HK-2 (cell line): ENCODE measurements at regions not wholly inside any gene's neighbourhood (a gene's known extent, or its start where the extent isn't known, plus 50 kb on each side); places are given as distances from the start of the nearest gene placed in this dataset.
"Not testable (repeated sequence)": the region's sequence is repeated elsewhere in the genome, so short reads cannot be mapped to it uniquely, and the experiment has no call there.

Experiments used
- DNase-seq: peaks from one replicate; pipeline ENCODE4 v3.0.0-alpha.2; 2018; ENCODE audit not compliant: unreplicated experiment

GRCh38 chr10:113470372-113471240 is 82.2 kb upstream of the HABP2 start:
- DNase-seq: no peak

DNA sequence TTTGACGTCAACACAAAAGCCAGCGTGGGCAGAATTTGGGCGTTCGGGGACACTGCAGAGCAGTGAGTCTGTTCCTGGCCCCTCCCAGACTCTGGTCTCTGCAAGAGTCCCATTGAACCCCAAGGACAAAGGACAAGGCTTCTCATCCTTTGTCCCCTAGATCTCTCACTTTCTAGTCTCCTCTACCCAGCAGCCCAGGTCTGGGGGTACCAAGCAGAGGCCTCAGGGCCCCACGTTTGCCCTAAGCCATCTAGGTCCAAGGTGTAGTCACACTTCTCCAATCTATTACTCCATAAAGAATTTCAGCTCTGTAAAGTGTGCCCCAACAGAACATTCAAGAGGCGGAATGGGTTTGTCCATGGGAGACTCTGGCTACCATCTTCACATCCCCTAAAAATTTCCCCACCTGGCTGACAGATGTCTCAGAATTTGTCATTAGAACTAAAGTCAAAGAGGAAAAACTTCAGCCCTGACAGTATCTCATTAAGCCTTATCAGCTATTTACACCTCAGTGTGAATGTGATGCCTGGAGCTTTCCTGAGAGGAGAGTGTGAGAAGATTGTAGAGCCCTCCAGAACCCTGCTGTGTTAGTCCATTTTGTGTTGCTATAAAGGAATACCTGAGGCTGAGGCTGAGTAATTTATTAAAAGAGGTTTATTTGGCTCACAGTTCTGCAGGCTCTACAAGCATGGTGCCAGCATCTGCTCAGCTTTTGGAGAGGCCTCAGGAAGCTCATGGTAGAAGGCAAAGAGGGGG is 81.4 kb upstream of the HABP2 start:
- DNase-seq: no peak

DNA sequence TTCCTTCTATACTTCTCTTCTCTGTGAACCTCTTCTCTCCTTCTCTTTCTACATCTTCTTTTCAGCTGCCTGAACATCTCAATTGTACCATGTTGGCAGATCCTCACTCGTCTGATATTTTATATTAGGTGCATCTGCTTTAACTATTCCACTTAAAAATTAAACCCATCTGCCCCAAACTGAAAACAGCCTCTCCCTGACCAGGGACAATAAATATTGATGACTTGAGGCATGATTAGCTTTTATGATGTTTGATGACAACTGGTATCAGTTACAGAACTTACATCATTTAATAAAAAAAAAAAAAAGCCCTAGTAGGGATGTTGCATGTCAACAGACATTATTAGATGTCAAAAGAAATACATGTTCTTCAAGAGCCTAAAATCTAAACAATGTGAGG is 79.8 kb upstream of the HABP2 start:
- DNase-seq: no peak

GRCh38 chr10:113473851-113474250 is 79.0 kb upstream of the HABP2 start:
- no peak for DNase-seq

DNA sequence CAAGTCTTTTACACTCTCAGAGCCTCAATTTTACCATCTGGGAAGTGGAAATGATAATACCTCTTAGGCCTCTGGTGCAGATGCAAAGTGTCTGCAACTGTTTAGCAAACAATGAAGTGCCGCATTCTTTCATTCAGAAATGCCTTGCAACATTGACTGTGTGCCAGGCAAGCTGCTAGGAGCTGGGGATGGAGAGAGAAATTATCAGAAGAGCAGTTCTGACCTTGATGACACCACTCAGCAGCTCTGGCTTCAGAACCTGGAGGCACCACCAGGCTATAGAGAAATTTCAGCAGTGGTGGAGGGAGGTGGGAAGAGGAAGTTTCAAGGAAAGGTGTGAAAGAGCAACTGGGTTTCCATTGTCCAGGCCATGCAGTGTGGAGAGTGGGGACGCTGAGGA is 78.1 kb upstream of the HABP2 start:
- DNase-seq: no peak

DNA sequence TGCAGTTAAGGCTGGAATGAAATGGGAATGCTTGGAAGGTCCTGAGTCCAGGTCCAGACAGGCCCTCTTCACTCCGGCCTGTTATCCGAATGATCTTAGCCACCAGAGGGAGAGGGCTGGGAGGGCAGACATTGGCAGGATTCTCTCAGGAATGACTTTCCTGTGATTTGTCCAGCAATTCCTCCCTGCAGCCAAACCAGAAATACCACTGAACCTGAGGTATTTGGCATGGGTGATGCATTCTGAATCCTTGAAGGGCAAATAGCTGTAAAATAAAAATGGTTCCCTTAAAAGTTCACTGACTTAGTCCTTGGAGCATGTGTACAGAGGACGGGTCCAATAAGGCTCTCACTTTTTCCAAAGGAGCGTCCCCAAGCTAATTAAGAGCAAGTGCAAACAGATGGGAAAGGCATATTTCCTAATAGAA is 77.5 kb upstream of the HABP2 start:
- no peak for DNase-seq

DNA sequence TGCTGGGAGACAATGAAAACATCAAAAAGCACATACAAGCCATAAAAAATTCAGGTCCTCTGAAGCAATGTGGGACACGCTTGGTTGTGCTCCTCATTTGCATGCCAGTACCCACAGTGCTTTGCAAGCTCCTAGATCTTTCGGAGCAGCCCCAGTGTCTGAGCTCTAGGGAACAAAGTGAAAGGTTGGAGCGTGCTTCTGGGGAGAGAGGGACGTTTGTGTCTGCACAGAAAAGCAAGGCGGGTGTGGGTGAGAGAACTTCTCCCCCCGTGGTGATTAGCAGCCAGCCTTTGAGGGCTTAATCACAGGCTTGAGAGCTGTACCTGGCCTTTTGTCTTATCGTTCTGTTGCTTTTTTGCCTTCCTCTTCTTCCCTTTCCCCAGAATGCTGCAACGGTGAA is 76.7 kb upstream of the HABP2 start:
- no peak for DNase-seq

GRCh38 chr10:113476673-113477072 is 76.2 kb upstream of the HABP2 start:
- no peak for DNase-seq

DNA sequence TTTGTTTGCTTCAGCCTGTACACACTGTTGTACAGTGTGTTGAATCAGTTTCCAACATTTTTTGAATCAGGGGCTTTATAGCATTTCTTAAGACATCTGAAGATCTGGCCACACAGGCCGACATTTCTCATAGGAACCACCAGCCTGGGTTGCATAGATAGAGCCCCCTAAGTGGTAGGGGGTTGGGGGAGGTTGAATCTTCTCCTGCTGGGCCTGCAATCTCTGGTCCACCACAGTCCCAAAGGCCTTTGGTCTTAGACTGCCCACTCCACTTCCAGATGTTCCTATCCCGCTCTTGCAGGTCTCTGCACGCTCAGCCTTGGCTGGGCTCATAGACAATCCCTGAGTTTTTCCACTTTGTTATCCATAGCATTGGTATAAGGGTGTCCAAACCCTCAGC is 75.4 kb upstream of the HABP2 start:
- DNase-seq: no peak

GRCh38 chr10:113479346-113480080 is 73.3 kb upstream of the HABP2 start:
- no peak for DNase-seq

DNA sequence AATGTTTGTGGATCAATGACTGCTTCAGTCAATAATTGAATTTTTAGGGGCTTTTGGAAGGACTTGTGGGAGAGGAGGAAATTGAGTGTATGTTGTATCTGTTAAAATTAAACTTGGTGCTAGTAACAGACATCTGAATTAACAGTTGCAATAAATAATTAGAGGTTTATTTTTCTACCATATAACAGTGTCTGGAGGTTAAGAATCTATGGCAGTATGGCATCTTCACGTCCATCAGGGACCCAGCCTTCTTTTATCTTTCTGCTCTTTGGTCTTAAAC is 72.8 kb upstream of the HABP2 start:
- DNase-seq: no peak

GRCh38 chr10:113480851-113481502 is 71.9 kb upstream of the HABP2 start:
- no peak for DNase-seq

- DNase-seq: no peak
Measured at GRCh38 chr10:113484487-113484886, 68.4 kb upstream of the HABP2 start.

GRCh38 chr10:113485736-113486135 is 67.1 kb upstream of the HABP2 start:
- DNase-seq: no peak

- no peak for DNase-seq
Measured at GRCh38 chr10:113486531-113486930, 66.3 kb upstream of the HABP2 start.

- DNase-seq: no peak
Measured at GRCh38 chr10:113487154-113487553, 65.7 kb upstream of the HABP2 start.

DNA sequence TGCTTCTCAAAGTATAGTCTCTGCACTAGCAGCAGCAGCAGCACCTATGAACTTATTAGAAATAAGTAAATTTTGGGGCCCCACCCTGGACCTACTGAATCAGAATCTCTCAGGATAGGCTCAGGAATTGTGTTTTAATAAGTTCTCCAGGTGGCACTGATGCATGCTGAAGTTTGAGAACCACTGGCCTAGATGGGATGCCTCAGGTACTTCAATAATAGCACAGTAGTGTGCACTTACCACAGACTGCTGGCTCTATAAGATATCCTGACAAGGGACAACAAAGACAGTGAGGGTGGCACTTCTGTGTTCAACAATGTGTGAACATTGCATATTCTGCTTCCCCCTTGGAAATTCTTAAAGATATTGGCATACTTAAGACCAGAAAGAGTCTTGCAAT is 64.7 kb upstream of the HABP2 start:
- DNase-seq: no peak

- not testable (repeated sequence) for DNase-seq
Measured at GRCh38 chr10:113489522-113489921, 63.3 kb upstream of the HABP2 start.

- no peak for DNase-seq
Measured at GRCh38 chr10:113491967-113492565, 60.8 kb upstream of the HABP2 start.

GRCh38 chr10:113493195-113493594 is 59.7 kb upstream of the HABP2 start:
- DNase-seq: no peak

DNA sequence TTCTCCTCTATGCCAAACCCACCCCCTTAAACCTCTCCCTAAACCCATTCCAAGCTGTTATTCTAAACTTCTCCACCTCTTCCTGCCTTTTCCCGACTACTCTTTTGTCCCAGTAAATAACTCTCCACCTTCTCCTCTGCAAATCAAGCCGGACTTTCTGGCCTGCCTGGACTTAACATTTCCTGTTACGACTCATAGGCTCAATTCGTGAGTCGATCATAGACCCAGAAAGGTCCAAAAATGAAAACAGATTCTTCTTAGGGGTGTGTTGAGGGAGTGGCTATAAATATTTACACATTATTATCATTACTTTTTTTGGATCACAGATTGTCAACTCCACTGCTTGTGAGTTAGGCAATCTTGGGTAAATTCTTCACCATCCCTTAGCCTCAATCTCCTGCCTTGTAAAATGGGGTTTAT is 59.0 kb upstream of the HABP2 start:
- DNase-seq: no peak

GRCh38 chr10:113494761-113495160 is 58.1 kb upstream of the HABP2 start:
- no peak for DNase-seq
